Midbrain (tissue), 1 donor: ENCODE measurements at regions not wholly inside any gene's neighbourhood (a gene's known extent, or its start where the extent isn't known, plus 50 kb on each side); places are given as distances from the start of the nearest gene placed in this dataset.

Experiments used
- DNase-seq: peaks from one replicate; lab custom pipeline; 2025; lab: John Stamatoyannopoulos, UW

DNA sequence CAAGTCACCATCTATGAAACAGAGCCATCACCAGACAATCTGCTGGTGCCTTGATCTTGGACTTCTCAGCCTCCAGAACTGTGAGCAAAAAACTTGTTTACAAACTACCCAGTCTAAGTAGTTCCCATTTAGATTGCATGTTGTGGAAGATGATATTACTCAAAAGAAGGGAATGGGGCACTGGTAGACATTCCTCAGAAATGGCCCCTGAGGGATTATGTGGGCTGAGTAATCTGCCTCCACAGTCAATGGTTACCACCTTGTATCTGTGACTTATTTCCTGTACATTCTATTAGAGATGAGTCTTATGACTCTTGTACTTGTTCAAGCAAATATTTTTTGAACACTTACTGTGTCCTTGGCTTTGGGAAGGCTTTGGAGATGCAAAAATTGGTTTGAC is 160.4 kb downstream of the NUP35 start:
- DNase-seq: no peak

DNA sequence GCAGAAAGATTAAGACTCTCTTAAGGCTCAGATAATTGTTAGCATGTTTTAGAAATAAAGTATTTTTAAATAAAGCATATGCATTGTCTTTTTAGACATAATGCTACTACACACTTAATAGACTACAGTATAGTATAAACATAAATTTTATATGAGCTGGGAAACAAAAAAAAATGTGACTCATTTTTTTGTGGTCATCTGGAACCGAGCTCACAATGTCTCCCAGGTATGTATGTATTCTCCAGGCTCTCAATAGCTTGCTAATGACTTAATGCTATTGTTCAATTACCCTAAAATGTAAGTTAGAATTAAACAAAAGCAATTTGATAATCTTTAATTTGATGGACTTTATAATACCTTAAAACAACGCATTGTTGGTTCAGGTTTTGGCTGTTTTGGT is 167.2 kb downstream of the NUP35 start:
- DNase-seq: no peak

DNA sequence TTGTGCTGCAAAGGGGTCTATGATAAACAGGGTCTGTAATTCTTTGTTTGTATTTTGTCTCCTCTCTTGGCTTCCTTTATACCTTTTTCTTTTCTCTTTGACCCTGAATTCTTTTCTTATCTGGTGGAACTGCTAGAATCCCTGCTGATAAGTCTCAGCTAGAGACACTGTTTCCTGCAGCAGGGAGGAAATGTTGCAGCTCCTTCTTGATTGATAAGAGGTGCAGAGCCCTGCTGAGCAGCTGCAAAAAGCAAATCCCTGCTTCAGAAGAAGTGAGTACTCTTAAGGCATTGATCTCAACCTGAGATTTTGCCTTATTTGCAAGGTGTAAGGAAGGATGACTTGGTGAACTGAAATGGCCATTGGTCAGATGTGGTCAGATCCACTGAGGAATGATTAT is 167.8 kb downstream of the NUP35 start:
- DNase-seq: no peak

DNA sequence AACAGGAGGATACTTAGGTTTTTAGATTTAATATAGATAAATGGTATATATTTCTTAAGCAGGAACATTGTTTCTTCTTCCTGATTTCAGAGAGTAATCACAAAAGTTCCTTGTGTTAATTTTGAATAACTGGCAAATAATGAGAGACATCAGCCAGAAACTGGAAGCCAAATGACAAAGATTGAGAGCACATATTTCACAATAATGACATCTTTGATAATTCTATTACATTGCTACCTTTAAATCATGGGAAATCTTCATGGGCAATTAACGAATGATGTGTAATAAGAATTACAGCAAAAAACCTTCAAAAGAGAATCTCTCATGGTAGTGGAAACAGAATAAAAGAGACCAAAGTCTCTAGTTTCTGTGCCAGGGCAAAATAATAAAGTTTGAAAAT is 215.1 kb downstream of the NUP35 start:
- no peak for DNase-seq

DNA sequence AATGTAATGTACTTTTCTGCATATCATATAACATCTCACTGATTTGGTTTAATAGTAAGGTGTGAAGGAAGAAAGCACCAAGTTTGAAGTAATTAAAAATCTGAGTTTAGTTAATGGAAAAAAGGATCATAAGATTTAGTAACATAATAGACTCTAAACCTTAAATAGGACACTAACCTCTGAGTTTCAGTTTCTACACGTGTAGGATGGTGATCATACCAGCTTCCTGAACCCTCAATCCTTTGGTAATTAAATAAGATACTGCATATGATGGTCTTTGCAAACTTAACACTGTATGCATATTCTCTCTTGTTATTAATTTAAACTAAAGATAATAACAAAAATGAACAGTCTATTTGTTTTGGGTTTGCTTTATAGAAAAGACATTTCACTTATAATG is 216.8 kb downstream of the NUP35 start:
- DNase-seq: no peak

DNA sequence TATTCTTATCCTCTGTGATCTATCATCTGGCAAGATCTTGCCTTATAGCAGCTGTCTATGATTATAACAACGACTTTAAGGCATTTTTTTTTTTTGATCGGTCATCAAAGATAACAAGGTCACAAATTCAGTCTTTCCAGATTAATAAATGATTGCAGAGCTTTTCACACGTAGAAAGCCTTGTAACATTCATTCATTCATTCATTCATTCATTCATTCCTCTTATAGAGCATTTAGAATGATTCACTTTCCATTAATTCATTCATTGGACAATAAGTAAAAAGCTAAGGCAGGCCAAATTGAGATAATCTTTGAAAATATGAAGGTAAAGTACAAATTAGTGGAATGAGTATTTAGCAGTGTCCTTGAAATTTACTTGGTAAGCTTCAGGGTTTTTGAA is 223.7 kb downstream of the NUP35 start:
- no peak for DNase-seq

DNA sequence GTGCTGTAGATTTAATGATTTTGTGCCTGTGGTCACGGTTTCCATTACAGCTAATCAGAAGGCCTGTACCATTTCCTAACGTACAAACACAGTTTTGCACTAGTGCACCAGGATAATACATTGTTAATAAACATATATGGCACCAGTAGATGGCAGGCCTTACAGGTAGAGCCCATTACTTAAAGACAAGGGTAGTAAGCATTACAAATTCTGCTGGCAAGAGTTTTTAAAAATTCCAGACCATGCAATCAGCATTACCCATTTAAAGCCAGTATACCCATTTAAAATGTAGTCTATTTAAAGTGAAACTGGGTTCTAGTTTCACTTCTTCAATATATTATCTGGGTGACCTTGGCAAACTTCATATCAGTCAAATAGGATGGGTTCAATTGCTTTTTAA is 224.2 kb downstream of the NUP35 start:
- no peak for DNase-seq

DNA sequence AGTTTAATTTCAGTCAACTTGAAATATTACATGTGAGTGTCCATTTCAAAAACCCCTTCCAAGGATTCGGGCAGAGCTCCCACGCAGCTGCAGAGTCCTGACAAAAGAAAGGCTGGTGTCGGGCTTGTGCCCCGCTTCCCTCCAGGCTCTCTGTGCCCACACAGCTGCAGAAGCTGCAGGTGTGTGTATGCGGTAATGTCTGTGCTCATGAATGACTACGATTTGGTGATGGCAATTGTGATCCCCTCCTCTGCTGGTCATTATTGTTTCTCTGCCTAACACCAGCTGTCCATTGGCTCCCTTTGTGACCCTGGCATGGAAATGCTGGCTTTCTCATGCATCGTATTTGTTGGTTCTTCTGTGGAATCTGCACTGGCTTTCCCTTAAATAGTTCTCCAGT is 224.8 kb downstream of the NUP35 start:
- DNase-seq: peak; percentile 35

DNA sequence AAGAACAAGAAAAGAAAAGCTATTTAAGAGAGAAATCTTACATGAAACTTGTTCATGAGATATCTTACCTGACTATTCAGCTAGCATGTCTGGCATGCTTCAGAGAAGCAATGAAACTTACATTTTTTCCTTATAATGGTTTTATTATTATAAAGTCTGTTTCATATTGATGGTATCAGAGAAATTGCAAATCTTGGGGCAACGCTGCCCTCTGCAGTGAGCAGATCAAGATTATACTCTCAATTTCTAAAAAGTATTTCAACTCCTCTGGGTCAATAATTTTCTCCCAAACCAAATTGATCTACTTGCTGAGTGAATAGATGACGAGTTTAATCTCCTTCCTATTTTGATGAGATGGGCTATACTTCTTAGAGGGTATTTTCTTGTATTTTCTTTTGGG is 235.6 kb downstream of the NUP35 start:
- no peak for DNase-seq

DNA sequence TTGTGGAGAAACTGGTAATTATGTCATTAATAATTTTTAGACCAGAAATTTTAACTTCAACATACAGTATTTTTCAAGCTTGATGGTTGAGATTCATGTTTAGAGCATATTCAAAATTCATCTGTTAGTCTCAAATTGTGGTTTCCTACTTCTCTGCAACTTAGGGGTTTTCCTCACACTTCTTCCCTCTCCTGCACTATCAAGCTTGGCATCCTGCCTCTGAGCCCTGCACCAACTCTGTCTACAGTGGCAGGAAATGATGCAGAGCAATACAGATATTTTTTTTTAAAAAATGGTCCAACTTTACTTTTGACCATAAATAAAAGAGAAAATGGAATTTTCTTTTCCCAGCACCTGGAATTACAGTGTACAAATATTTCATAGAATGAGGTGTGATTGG is 247.3 kb downstream of the NUP35 start:
- DNase-seq: no peak

DNA sequence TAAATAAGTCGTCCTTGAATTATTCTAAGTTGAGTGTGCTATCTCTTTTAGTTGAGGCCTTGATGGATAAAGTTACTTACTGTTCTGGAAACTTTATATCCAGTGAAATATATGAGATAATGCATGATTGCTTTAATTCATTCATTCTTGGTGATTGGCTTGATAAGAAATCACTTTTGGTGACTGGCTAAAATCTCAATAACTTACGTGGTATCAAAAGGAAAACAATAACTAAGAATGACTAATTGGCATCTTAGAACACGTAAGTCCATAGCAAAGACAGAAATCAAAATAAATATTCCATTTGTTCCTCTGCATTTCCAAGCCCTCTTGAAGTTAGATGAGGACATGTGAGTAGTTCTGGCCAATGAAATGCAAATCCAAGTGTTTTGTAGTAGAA is 251.6 kb downstream of the NUP35 start:
- no peak for DNase-seq

DNA sequence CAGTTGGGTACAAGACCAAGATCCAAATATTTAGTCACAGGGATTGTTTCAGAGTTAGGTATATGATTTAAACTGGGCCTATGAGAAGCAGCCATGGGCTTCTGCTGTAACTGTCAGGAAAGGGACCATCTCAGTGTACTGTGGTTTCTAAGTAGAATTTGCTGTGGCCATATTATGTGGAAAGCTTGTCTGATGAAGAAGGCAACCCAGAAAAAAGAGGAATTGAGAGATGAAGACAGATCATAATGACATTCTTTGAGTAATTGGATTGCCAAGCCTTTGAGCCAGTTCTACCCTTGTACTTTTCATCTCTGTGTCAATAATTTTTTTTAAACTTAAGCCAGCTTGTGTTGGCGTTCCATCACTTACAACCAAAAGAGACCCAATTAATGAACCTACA is 259.6 kb downstream of the NUP35 start:
- DNase-seq: no peak

DNA sequence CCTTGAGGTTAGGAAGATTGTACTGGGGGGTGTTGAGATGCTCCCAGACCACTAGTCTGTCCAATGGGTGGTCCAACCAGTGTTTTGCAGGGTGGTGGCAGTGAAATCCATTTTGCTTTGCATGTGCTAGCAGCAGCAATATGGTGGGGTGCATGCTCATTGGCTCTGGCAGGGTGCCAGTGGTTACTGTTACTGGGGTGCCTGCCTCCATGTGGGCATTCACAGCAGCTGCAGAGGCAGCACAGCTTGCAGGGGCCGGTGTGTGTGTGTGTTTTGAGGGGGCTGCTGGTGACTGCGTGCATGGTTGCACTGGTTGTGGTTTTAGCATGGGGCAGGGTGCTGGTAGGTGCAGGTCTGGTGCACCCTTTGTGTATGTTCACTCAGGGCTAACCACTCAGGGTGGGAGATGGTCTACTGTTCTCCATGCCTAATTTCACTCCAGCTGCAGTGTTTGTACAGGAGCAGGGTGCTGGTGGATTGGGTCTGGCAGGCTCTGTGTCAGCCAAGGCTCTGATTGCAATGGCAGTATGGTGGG is 265.4 kb downstream of the NUP35 start:
- DNase-seq: no peak

DNA sequence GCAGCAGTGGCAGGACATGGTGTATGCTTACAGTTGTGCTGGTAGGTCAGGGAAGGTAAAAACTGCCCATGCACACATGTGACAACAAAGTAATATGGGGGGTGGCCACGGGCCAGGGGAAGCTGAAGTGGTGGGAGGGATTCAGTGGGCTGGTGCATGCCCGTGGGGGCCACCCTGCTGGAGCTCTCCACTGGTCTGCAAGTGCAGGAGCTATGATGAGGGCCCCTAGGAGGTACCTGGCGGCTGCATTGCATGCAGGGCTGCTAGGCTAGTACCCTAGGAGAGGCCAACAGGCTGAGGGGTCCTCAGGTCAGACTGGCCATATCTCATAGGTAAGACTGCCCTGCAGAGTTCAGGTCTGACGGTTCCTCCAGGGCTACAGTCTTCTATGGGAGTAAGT is 265.9 kb downstream of the NUP35 start:
- no peak for DNase-seq

DNA sequence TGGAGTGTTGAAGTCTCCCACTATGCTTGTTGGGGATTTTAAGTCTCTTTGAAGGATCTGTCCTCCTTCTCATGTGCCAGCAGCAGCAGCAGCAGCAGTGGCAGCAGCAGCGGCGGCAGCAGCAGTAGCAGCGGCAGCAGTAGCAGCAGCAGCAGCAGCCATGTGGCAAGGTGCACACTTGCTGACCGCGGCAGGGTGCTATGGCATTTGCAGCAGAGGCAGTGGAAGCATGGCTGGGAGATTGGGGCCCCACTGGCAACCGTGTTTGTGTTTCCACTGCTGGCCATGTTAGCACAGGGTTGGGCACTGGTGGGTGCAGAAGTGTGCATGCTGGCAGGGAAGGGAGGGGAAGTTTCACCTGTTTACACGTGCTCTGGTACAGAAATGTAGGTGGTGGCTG is 280.1 kb downstream of the NUP35 start:
- DNase-seq: no peak

DNA sequence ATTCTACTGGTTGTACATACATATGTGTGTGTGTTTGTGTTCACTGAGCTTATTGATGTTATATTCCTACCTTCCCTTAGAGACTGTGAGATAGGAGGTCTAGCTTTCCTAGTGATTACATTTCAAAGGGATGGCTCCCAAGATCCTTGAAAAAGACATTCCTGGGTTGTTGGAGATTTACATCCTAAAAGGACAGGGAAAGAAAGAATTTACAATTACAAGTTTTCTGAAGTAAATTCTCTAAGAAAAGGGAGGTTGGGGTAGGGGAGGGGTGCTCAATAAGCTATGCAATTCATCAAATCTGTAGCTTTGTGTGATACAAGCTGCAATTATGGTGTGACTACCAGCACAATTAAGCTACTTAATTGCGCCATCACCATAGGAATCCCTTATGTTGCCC is 284.3 kb downstream of the NUP35 start:
- DNase-seq: no peak

DNA sequence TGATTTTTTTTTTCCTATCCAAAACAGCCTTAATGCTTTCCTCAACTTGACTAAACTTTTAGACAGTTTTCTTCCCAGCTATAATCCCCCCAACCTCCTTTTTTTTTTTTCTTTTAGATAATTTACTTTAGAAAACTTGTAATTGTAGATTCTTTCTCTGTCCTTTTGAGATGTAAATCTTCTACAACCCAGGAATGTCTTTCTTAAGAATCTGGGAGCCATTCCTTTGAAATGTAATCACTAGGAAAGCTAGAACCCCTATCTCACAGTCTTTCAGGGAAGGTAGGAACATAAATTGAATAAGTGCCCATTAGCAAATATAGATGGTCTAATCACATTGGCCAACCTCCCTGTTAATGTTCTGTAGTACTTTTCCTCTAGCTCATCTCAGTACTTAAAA is 285.4 kb downstream of the NUP35 start:
- DNase-seq: no peak

DNA sequence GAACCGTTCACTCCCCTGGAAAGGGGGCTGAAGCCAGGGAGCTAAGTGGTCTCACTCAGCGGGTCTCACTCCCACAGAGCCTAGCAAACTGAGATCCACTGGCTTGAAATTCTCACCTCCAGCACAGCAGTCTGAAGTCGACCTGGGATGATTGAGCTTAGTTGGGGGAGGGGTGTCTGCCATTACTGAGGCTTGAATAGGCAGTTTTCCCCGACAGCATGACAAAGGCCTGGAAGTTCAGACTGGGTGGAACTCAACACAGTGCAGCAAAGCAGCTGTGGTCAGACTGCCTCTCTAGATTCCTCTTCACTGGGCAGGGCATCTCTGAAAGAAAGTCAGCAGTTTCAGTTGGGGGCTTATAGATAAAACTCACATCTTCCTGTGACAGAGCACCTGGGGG is 292.5 kb downstream of the NUP35 start:
- DNase-seq: no peak

DNA sequence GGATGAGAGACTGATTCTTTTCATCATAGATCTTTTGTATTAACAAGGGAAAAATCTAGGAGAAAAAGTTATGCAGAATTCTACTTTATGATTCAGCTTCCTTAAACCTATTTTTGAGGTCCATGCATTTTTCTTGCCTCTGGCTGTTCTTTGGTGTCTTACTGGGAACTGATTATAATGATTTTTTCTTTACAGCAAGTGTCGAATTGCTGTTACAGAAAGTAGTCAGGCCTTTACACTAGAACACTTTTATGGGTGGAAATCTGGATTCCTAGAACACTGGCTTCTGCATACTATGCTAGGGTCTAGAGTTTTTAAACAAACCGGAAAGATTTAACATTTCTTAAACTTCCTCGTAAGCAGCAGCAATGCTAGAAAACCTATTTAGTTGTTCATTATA is 302.6 kb downstream of the NUP35 start:
- no peak for DNase-seq

DNA sequence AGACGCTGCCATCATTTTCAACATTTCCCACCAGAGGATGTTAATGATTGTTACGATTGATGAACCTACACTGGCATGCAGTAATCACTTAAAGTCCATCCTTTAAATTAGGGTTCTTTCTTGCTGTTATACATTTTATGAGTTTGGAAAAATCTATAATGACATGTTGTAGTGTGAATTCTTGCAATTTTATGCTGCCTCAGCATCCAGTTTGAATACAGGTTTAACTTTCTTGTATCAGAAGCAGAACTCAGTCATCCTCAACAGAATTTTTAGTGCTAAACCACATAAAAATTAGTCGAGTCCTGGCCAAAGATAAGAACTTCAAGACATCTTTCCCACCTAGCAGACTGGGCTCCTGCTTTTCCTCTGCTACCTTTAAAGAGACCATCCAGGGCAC is 303.3 kb downstream of the NUP35 start:
- no peak for DNase-seq

DNA sequence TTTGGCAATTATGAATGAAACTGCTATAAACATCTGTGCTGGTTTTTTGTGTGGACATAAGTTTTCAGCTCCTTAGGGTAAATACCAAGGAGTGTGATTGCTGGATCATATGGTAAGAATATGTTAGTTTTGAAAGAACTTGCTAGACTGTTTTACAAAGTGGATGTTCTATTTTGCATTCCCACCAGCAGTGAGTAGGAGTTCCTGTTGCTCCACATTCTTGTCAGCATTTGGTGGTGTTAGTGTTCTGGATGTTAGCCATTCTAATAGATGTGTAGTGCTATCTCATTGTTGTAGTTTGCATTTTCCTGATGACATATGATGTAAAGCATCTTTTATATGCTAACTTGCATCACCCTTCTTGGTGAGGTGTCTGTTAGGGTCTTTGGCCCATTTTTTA is 304.6 kb downstream of the NUP35 start:
- DNase-seq: no peak

DNA sequence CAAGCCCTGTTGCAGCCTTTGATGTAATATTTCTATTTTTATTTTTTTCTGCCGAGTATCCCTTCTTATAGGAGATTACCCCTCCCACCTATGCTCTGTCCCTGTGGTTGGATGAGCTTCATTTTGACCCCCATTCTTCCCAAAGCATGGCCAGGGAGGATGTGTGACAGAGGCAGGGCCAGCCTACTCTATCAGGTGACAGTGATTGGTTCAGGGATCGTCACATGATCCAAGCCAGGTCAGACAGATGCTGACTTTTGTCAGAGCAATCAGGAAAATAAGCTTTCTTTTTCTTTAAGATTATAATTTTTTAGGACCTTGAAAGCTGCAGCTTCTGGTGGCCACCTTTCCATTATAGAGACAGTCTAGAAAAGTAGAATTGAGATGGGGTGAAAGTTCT is 314.3 kb downstream of the NUP35 start:
- DNase-seq: no peak

DNA sequence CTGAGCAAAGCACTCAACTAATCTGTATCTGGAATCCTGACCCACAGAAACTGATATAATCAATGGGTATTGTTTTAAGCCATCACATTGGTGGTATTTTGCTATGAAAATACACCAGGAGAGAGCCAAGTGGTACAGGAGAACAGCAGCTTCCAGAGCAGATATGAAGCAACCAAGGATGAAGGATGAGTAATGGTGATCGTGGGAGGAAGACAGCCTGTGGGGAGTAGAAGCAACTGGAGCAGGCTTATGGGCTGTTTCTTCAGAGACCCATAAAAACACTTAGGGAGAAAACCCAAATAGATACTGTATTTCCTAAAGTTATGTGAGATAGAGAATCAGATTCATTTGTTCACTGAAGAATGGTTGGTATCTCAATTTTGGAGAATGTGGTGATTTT is 330.8 kb downstream of the NUP35 start:
- no peak for DNase-seq

DNA sequence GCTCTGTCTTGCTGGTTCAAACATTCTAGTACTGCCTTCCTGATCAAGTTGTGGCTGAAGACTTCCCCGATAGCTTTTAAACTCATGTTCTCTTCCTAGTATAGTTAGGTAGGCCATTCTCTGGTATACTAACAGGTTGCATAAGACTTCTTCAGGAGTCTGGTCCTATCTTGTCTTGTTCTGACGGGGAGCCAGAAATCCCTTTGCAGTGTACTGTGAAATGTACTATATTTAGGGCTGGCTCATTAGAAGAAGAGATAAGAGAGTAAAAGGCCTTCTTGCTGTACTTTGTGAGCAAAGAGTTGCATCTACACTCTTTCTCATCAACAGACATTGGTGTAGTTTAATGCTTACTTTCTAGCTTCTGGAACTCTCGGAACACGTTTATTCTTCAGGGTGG is 331.9 kb downstream of the NUP35 start:
- DNase-seq: no peak

DNA sequence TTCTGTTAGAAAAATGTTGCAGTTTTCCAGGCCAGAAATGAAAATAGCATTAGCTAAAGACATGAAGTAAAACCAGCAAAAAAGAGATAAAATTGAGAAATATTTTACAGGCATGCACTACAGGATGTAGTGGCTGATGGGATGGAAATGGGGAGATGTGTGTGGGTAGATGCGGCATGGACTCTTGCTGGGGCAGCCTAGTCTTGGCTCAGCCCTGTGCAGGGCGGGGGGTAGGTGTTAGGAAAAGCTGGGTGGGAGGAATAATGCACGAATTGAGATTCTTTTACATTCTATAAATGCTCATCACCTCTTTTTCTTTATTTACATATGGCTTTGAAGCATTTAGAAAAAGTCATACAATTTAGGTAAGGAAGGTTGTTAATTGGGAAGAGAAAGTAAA is 334.2 kb downstream of the NUP35 start:
- no peak for DNase-seq
